ENCODE measurements at regions not wholly inside any gene's neighbourhood (a gene's known extent, or its start where the extent isn't known, plus 50 kb on each side); places are given as distances from the start of the nearest gene placed in this dataset.

DNA sequence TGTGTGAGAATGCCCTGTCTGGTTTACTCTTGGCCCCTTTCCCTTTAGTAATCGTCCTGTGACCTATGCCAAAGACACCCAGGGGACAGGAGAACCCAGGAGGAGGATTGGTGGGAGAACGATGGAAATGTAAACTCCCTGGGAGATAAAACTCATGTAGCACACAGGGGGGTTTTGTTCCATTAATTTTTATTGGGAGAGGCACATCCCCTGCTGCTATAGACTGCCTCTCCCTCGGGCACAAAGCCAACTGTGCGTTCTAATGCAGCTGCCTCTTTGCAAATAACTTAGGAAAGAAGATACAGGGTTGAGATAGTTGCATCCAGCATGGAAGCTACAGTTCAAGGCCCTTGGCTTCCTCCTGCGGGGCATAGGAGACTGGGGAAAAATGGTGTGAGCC, 489.6 kb downstream of the SLC4A3 start:
- TF ChIP-seq, protein P1, sequence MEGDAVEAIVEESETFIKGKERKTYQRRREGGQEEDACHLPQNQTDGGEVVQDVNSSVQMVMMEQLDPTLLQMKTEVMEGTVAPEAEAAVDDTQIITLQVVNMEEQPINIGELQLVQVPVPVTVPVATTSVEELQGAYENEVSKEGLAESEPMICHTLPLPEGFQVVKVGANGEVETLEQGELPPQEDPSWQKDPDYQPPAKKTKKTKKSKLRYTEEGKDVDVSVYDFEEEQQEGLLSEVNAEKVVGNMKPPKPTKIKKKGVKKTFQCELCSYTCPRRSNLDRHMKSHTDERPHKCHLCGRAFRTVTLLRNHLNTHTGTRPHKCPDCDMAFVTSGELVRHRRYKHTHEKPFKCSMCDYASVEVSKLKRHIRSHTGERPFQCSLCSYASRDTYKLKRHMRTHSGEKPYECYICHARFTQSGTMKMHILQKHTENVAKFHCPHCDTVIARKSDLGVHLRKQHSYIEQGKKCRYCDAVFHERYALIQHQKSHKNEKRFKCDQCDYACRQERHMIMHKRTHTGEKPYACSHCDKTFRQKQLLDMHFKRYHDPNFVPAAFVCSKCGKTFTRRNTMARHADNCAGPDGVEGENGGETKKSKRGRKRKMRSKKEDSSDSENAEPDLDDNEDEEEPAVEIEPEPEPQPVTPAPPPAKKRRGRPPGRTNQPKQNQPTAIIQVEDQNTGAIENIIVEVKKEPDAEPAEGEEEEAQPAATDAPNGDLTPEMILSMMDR (IDR thresholded peaks at IDR 0.05) = no peak
- no peak for ATAC-seq (ENCODE audit: low FRiP score)
- DNase-seq (ENCODE audit: low spot score) = no peak

DNA sequence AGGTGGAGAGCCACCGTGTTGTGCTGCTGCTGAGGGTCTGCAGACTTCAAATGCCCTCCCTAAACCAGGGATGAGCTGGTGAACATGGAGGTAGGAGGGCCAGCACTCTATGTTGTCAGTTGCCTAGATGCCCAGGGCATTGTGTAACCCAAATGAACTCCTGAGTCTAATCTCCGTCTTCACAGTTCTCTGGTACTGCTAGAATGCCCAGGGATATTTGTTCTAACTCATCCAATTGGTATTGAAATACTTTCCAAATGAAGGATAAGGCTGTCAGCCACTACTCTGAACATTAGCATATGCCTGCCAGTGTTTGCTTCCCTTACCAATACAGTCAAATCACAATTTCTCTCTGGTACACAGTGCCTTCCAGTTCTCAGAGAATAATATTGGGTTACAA, 492.6 kb downstream of the SLC4A3 start:
- TF ChIP-seq, protein P1 (IDR thresholded peaks at IDR 0.05) = no peak
- DNase-seq (ENCODE audit: low spot score) (no peak), ATAC-seq (ENCODE audit: low FRiP score) (no peak)

DNA sequence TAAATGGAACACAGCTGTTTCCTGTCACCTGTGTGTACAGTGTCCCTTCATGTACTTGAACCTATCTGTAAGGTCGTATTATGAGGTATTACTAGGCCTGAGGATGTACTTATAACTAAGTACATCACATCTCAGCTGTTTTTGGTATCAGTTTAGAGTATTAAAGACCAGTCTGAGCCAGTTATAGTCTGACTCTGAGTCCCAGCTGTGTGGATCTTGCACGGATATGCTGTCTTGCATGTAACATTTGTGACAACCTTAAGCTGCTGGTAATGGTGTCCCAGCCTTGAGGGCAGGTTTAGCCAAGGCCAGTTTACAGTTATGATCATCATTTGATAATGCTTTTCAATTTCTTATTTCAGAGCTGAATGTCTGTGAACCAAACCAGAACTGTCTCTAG, 496.3 kb downstream of the SLC4A3 start:
- no peak for ATAC-seq (ENCODE audit: low FRiP score)
- TF ChIP-seq, protein P1 (IDR thresholded peaks at IDR 0.05) = no peak
- DNase-seq (ENCODE audit: low spot score) = no peak

DNA sequence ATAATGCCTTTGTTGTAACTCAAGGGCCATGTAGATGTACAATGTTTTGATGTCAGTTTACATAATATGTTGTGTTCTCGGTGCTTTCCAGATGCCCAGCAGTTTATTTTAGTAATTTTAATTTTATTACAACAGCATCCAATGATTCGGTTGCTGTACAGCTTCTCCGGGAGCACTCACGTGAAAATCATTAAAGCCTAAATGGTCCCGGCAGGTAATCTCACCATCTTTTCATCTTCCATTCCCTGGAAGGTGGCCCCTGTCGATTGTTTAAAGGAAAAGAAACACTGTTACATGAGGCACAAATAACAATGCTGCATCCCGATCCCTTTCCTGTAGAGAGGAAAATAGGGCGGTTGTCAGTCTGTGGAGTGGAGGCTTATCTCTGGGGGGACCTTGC, 498.1 kb downstream of the SLC4A3 start:
- no peak for DNase-seq (ENCODE audit: low spot score)
- TF ChIP-seq, protein P1 (IDR thresholded peaks at IDR 0.05) = no peak
- no peak for ATAC-seq (ENCODE audit: low FRiP score)

DNA sequence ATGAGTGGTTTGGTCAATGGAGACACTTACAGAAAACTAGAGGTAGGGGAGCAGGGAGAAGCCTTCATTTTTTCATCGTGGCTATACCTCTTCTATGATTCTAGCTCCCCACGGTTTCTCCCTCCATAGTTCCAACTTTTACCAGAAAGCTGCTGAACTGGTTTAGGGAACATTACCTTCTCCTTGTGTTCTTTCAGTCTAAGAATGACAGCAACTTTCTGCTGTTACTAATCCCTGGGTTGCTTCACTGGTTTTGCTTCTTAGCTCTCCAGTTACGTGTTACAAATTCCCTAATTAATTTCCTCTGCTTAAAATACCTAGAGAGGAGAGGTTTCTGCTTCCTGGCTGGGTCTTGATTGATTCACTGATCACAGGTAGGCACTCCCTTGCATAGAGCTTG, 499.9 kb downstream of the SLC4A3 start:
- TF ChIP-seq, protein P1 (IDR thresholded peaks at IDR 0.05) = no peak
- ATAC-seq (ENCODE audit: low FRiP score) = no peak
- DNase-seq (ENCODE audit: low spot score) = no peak

DNA sequence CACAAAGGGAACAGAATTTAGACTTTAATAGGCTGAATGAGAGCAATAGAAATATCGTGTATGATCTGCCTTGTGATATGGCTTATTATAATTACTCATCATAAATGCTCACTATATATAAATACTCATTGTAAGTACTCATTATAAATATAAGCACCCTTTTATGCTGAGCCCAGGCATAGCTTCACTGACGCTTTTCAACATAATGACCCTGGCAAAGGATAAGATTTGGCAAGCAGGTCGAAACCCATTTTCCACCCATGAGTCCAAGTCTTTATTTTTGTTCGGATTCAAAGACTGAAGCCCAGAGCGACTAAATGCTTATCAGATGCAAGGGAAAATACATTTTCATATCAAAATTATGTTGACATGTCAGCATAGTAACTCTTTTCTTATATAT, 500.4 kb downstream of the SLC4A3 start:
- TF ChIP-seq, protein P1 (IDR thresholded peaks at IDR 0.05) = no peak
- no peak for DNase-seq (ENCODE audit: low spot score)
- ATAC-seq (ENCODE audit: low FRiP score) = no peak

DNA sequence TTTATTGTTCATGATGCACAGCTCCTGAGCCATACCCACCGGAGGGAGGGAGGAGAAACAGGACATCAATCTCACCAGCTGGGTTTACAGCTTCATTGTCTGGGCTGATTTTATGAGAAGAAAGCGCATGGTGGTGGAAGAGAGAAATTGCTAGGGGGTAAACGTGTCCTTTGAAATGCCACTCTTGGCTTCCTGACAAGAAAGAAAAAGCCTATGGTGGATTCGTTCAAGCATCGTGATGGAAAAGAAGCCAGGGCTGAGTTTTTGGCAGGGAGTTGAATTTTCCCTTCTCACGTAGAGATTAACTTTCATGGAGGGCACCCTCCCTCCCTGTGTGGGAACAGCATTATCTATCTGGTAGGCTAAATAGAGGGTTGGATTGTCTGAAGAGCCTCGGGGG, 502.0 kb downstream of the SLC4A3 start:
- no peak for DNase-seq (ENCODE audit: low spot score)
- TF ChIP-seq, protein P1 (IDR thresholded peaks at IDR 0.05) = no peak
- no peak for ATAC-seq (ENCODE audit: low FRiP score)

All from omental fat pad (tissue), 3 donors.